NCI-H128 (cell line): ENCODE measurements at regions not wholly inside any gene's neighbourhood (a gene's known extent, or its start where the extent isn't known, plus 50 kb on each side); places are given as distances from the start of the nearest gene placed in this dataset.
"Not testable (repeated sequence)": the region's sequence is repeated elsewhere in the genome, so short reads cannot be mapped to it uniquely, and the experiment has no call there.

Experiments
- DNase-seq: peaks from one replicate; lab custom pipeline; 2025; ENCODE audit not compliant: unreplicated experiment; lab: John Stamatoyannopoulos, UW

- no peak for DNase-seq
Measured at GRCh38 chr15:93968773-93969172, 262.6 kb upstream of the MCTP2 start.

- DNase-seq, result no peak
Measured at GRCh38 chr15:93965304-93965908, 266.0 kb upstream of the MCTP2 start.

GRCh38 chr15:93954985-93955571 lies 276.3 kb upstream of the MCTP2 start:
- no peak for DNase-seq

GRCh38 chr15:93948726-93949125 lies 282.6 kb upstream of the MCTP2 start:
- DNase-seq, result no peak

GRCh38 chr15:93943586-93943985 lies 287.8 kb upstream of the MCTP2 start:
- DNase-seq, result no peak

GRCh38 chr15:93942269-93942694 lies 289.1 kb upstream of the MCTP2 start:
- no peak for DNase-seq

GRCh38 chr15:93941697-93942096 lies 289.7 kb upstream of the MCTP2 start:
- no peak for DNase-seq

- DNase-seq, result no peak
Measured at GRCh38 chr15:93940226-93940625, 291.1 kb upstream of the MCTP2 start.

GRCh38 chr15:93932164-93932776 lies 299.1 kb upstream of the MCTP2 start:
- no peak for DNase-seq

- no peak for DNase-seq
Measured at GRCh38 chr15:93929375-93930094, 301.8 kb upstream of the MCTP2 start.

GRCh38 chr15:93920204-93920603 lies 311.2 kb upstream of the MCTP2 start:
- DNase-seq, result no peak

- DNase-seq, result not testable (repeated sequence)
Measured at GRCh38 chr15:93918801-93919200, 312.6 kb upstream of the MCTP2 start.

- no peak for DNase-seq
Measured at GRCh38 chr15:93917181-93917580, 314.2 kb upstream of the MCTP2 start.

GRCh38 chr15:93913871-93914270 lies 317.5 kb upstream of the MCTP2 start:
- no peak for DNase-seq

- no peak for DNase-seq
Measured at GRCh38 chr15:93913310-93913709, 318.1 kb upstream of the MCTP2 start.

GRCh38 chr15:93900476-93901400 lies 330.6 kb upstream of the MCTP2 start:
- DNase-seq, result no peak

GRCh38 chr15:93899817-93900216 lies 331.5 kb upstream of the MCTP2 start:
- DNase-seq, result no peak

GRCh38 chr15:93897377-93897776 lies 334.0 kb upstream of the MCTP2 start:
- DNase-seq, result no peak

GRCh38 chr15:93895976-93896770 lies 335.2 kb upstream of the MCTP2 start:
- no peak for DNase-seq

- DNase-seq, result no peak
Measured at GRCh38 chr15:93894438-93895036, 336.8 kb upstream of the MCTP2 start.
